NCI-H69 (cell line): ENCODE measurements at regions not wholly inside any gene's neighbourhood (a gene's known extent, or its start where the extent isn't known, plus 50 kb on each side); places are given as distances from the start of the nearest gene placed in this dataset.

ENCODE experiments used
- DNase-seq: peaks from one replicate; lab custom pipeline; 2025; lab: John Stamatoyannopoulos, UW

- no peak for DNase-seq
These were observed 188.1 kb upstream of the VGLL2 start for GRCh38 chr6:117077300-117077699.

GRCh38 chr6:117078624-117079023, 186.7 kb upstream of the VGLL2 start:
- DNase-seq, result peak; percentile 54

- no peak for DNase-seq
These were observed 185.4 kb upstream of the VGLL2 start for GRCh38 chr6:117079951-117080350.

- DNase-seq, result no peak
These were observed 175.8 kb upstream of the VGLL2 start for GRCh38 chr6:117089604-117090003.

- DNase-seq, result no peak
These were observed 155.2 kb upstream of the VGLL2 start for GRCh38 chr6:117110146-117110545.

- DNase-seq, result no peak
These were observed 154.6 kb upstream of the VGLL2 start for GRCh38 chr6:117110737-117111136.

- no peak for DNase-seq
These were observed 147.7 kb upstream of the VGLL2 start for GRCh38 chr6:117117652-117118051.

GRCh38 chr6:117118490-117118889, 146.9 kb upstream of the VGLL2 start:
- no peak for DNase-seq

GRCh38 chr6:117126213-117126612, 139.1 kb upstream of the VGLL2 start:
- DNase-seq, result no peak

- DNase-seq, result no peak
These were observed 137.3 kb upstream of the VGLL2 start for GRCh38 chr6:117128052-117128451.

GRCh38 chr6:117130125-117130524, 135.2 kb upstream of the VGLL2 start:
- DNase-seq, result no peak

GRCh38 chr6:117136702-117137101, 128.7 kb upstream of the VGLL2 start:
- no peak for DNase-seq

- no peak for DNase-seq
These were observed 127.6 kb upstream of the VGLL2 start for GRCh38 chr6:117137711-117138110.

GRCh38 chr6:117138425-117138824, 126.9 kb upstream of the VGLL2 start:
- DNase-seq, result no peak

- DNase-seq, result no peak
These were observed 126.4 kb upstream of the VGLL2 start for GRCh38 chr6:117138920-117139319.

GRCh38 chr6:117142142-117142541, 123.2 kb upstream of the VGLL2 start:
- no peak for DNase-seq

GRCh38 chr6:117142995-117143394, 122.4 kb upstream of the VGLL2 start:
- DNase-seq, result no peak

GRCh38 chr6:117143647-117144046, 121.7 kb upstream of the VGLL2 start:
- no peak for DNase-seq

GRCh38 chr6:117145940-117146339, 119.4 kb upstream of the VGLL2 start:
- no peak for DNase-seq

- no peak for DNase-seq
These were observed 116.0 kb upstream of the VGLL2 start for GRCh38 chr6:117149324-117149723.

GRCh38 chr6:117156741-117157140, 108.6 kb upstream of the VGLL2 start:
- no peak for DNase-seq

GRCh38 chr6:117157448-117157847, 107.9 kb upstream of the VGLL2 start:
- no peak for DNase-seq

- no peak for DNase-seq
These were observed 99.4 kb upstream of the VGLL2 start for GRCh38 chr6:117165911-117166499.

- no peak for DNase-seq
These were observed 97.7 kb upstream of the VGLL2 start for GRCh38 chr6:117167520-117168271.
